K562 (cell line): ENCODE measurements at regions not wholly inside any gene's neighbourhood (a gene's known extent, or its start where the extent isn't known, plus 50 kb on each side); places are given as distances from the start of the nearest gene placed in this dataset.

Experiments used
- ATF7 ChIP-seq: fragments of 450-650 bp; IDR thresholded peaks from 2 replicates; pipeline ENCODE4 v1.7.1; 2014; ENCODE audit warnings: mild to moderate bottlenecking, moderate library complexity
- CTCF ChIP-seq, 3 experiments: IDR thresholded peaks in 2 of 3; conservative IDR thresholded peaks in 1 of 3; 2 replicates each; pipeline ENCODE4 v1.5.1; 2011 to 2012; ENCODE audit warnings: low read length in 3 of 3, mild to moderate bottlenecking in 3 of 3, control low read depth in 2 of 3, improper control_type of control experiment in 1 of 3, inconsistent platforms in 1 of 3, low read depth in 1 of 3, mixed read lengths in 1 of 3, moderate library complexity in 1 of 3; ENCODE audit not compliant: insufficient read depth in 2 of 3
- GABPA ChIP-seq: fragments of 200-800 bp; sonication (Bioruptor generic); conservative IDR thresholded peaks from 2 replicates; pipeline ENCODE4 v1.6.1; 2016; ENCODE audit warnings: low read depth, missing genetic modification characterization, missing compliant biosample characterization
- HNRNPLL ChIP-seq: fragments of 200-400 bp; formaldehyde crosslinking; IDR thresholded peaks from 2 replicates; pipeline ENCODE4 v1.6.1; 2017; ENCODE audit warnings: low read length, low read depth, mild to moderate bottlenecking; ENCODE audit not compliant: poor library complexity, severe bottlenecking
- MAFK ChIP-seq: IDR thresholded peaks from 2 replicates; pipeline ENCODE4 v1.6.1; 2011; ENCODE audit warnings: low read length, improper control_type of control experiment
- MYC ChIP-seq, 2 experiments: fragments of 250-450 bp in 1 of 2; sonication (Bioruptor Pico) in 1 of 2; IDR thresholded peaks; 2 replicates each; pipeline versions ENCODE4 v1.5.1 to v1.6.1; 2012 to 2021; ENCODE audit warnings: low read depth in 2 of 2, borderline replicate concordance in 1 of 2, improper control_type of control experiment in 1 of 2, low read length in 1 of 2, mild to moderate bottlenecking in 1 of 2, moderate library complexity in 1 of 2
- POLR2A ChIP-seq: fragments of 450-650 bp; conservative IDR thresholded peaks from 2 replicates; pipeline ENCODE4 v1.6.1; 2016
- POLR2AphosphoS5 ChIP-seq: IDR thresholded peaks from 2 replicates; pipeline ENCODE4 v1.6.1; 2011; ENCODE audit warnings: mild to moderate bottlenecking, low read depth, low read length, moderate library complexity; ENCODE audit not compliant: control insufficient read depth, insufficient read depth
- PTRF ChIP-seq: fragments of 450-650 bp; IDR thresholded peaks from 2 replicates; pipeline ENCODE4 v1.6.1; 2016; ENCODE audit warnings: mild to moderate bottlenecking, missing genetic modification characterization, missing compliant biosample characterization
- SMARCC2 ChIP-seq: fragments of 450-650 bp; IDR thresholded peaks from 2 replicates; pipeline ENCODE4 v1.6.1; 2017; ENCODE audit warnings: antibody characterized with exemption, moderate library complexity, mild to moderate bottlenecking, low read depth
- ZNF124 ChIP-seq: sonication (generic); formaldehyde crosslinking; IDR thresholded peaks from 2 replicates; pipeline ENCODE4 v1.8.1; 2022; ENCODE audit warnings: missing genetic modification reagents
- ZNF436 ChIP-seq: fragments of 250-450, 450-650 bp; sonication (Bioruptor Pico); formaldehyde crosslinking; IDR thresholded peaks from 2 replicates; pipeline ENCODE4 v1.7.0; 2020; ENCODE audit warnings: mild to moderate bottlenecking
- ZNF707 ChIP-seq: fragments of 250-450 bp; sonication (Bioruptor Pico); conservative IDR thresholded peaks from 2 replicates; pipeline ENCODE4 v1.8.0; 2022; ENCODE audit warnings: inconsistent platforms, mild to moderate bottlenecking, moderate library complexity
- TF ChIP-seq, protein P1 (sequence below), 2 experiments: fragments of 450-650 bp; formaldehyde crosslinking in 1 of 2; IDR thresholded peaks; 2 replicates each; pipeline versions ENCODE4 v1.4.0 to v1.6.1; 2014 to 2020; ENCODE audit warnings: mild to moderate bottlenecking in 2 of 2, borderline replicate concordance in 1 of 2, low read depth in 1 of 2

DNA sequence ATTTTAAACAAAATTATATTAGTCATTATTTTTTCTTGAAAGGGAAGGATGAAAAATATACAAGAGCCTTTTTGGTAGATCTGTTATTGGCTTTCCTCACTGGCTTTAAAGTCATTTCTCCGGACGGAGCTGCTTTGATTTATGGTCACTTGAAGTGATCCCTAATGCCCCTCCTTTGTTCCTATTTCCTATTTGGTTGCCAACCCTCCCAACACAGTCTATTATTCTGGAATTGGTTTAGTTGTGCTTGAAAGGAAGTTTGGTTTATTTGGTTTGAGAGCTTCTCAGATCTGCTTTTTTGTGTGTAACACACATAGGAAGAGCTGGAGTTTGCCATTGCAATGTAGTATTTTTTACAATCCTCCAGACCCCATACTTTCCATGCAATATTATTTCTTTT is 347.9 kb downstream of the RFPL4B start:
- no peak for TF ChIP-seq SMARCC2
- TF ChIP-seq GABPA (tag) = no peak
- TF ChIP-seq ATF7 = no peak
- no peak for TF ChIP-seq CTCF (IDR thresholded peaks at IDR 0.05 in 2 of 3, conservative IDR thresholded peaks at IDR 0.05 in 1 of 3; ENCODE audit: insufficient read depth in 2 of 3, low read depth in 1 of 3, low read length in 3 of 3)
- TF ChIP-seq POLR2AphosphoS5 = no peak
- TF ChIP-seq ZNF707 (CRISPR knock-in tag) = no peak
- no peak for TF ChIP-seq POLR2A
- TF ChIP-seq, protein P1, sequence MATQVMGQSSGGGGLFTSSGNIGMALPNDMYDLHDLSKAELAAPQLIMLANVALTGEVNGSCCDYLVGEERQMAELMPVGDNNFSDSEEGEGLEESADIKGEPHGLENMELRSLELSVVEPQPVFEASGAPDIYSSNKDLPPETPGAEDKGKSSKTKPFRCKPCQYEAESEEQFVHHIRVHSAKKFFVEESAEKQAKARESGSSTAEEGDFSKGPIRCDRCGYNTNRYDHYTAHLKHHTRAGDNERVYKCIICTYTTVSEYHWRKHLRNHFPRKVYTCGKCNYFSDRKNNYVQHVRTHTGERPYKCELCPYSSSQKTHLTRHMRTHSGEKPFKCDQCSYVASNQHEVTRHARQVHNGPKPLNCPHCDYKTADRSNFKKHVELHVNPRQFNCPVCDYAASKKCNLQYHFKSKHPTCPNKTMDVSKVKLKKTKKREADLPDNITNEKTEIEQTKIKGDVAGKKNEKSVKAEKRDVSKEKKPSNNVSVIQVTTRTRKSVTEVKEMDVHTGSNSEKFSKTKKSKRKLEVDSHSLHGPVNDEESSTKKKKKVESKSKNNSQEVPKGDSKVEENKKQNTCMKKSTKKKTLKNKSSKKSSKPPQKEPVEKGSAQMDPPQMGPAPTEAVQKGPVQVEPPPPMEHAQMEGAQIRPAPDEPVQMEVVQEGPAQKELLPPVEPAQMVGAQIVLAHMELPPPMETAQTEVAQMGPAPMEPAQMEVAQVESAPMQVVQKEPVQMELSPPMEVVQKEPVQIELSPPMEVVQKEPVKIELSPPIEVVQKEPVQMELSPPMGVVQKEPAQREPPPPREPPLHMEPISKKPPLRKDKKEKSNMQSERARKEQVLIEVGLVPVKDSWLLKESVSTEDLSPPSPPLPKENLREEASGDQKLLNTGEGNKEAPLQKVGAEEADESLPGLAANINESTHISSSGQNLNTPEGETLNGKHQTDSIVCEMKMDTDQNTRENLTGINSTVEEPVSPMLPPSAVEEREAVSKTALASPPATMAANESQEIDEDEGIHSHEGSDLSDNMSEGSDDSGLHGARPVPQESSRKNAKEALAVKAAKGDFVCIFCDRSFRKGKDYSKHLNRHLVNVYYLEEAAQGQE (IDR thresholded peaks at IDR 0.05; ENCODE audit: borderline replicate concordance) = no peak
- TF ChIP-seq, protein P1 (CRISPR knock-in tag; IDR thresholded peaks at IDR 0.05; ENCODE audit: low read depth) = no peak
- TF ChIP-seq MYC (IDR thresholded peaks at IDR 0.05; ENCODE audit: low read depth, low read length) = no peak
- no peak for TF ChIP-seq MYC (CRISPR knock-in tag; IDR thresholded peaks at IDR 0.05; ENCODE audit: borderline replicate concordance, low read depth)
- no peak for TF ChIP-seq HNRNPLL
- TF ChIP-seq ZNF124 (CRISPR knock-in tag) = no peak
- no peak for TF ChIP-seq ZNF436 (CRISPR knock-in tag)
- no peak for TF ChIP-seq MAFK
- no peak for TF ChIP-seq PTRF
